Duodenal mucosa (tissue), 2 donors: ENCODE measurements at regions not wholly inside any gene's neighbourhood (a gene's known extent, or its start where the extent isn't known, plus 50 kb on each side); places are given as distances from the start of the nearest gene placed in this dataset.
"Not testable (repeated sequence)": the region's sequence is repeated elsewhere in the genome, so short reads cannot be mapped to it uniquely, and the experiment has no call there.

Source experiments
- H3K27ac ChIP-seq: one replicate; pipeline ENCODE4 v1.7.0; 2013; ENCODE audit warnings: low read depth, low read length
- H3K27me3 ChIP-seq, 2 donors: one replicate each; pipeline ENCODE4 v1.7.0; 2013; ENCODE audit warnings: low read length in 2 of 2, control low read depth in 1 of 2; ENCODE audit not compliant: insufficient read depth in 2 of 2, control insufficient read depth in 1 of 2
- H3K36me3 ChIP-seq, 2 donors: one replicate each; pipeline ENCODE4 v1.7.0; 2013; ENCODE audit warnings: low read length in 2 of 2, control low read depth in 1 of 2; ENCODE audit not compliant: insufficient read depth in 2 of 2, control insufficient read depth in 1 of 2
- H3K4me1 ChIP-seq, 2 donors: one replicate each; pipeline ENCODE4 v1.7.0; 2013; ENCODE audit warnings: low read length in 2 of 2, control low read depth in 1 of 2; ENCODE audit not compliant: insufficient read depth in 2 of 2, control insufficient read depth in 1 of 2
- H3K4me3 ChIP-seq, 2 donors: one replicate each; pipeline ENCODE4 v1.7.0; 2013; ENCODE audit warnings: low read length in 2 of 2, low read depth in 1 of 2
- H3K9ac ChIP-seq, 2 donors: one replicate each; pipeline ENCODE4 v1.7.0; 2013; ENCODE audit warnings: low read length in 2 of 2, low read depth in 1 of 2
- H3K9me3 ChIP-seq, 2 donors: one replicate each; pipeline ENCODE4 v1.7.0; 2013; ENCODE audit warnings: low read length in 2 of 2, control low read depth in 1 of 2; ENCODE audit not compliant: control insufficient read depth in 1 of 2

DNA sequence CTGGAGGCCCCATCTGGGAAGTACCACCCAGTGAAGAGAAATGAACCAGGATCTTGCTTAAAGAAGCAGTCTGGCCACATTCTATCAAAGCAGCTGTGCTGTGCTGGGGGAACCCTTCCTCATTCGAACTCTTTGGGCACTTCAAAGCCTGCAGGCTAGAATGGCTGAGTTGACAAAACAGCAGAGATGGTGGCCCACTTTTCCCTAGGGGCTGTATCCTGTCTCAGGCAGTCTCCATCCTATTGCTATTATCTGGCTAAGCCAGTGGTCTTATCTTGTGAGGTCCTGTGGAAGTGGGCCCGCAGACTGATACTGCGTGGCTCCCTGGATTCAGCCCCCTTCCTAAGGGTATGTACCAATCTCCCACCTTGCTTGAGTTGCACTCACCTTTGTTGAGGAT lies 114.3 kb downstream of the VSIG4 start:
- Histone ChIP-seq H3K27me3 (no peaks in the 10 kb centered on the region), H3K9ac (no peak overlapping the region), H3K4me1 (no peaks in the 10 kb centered on the region), H3K9me3 (no peaks in the 10 kb centered on the region), H3K36me3 (no peaks in the 10 kb centered on the region), H3K27ac (no peak overlapping the region), H3K4me3 (no peak overlapping the region)

DNA sequence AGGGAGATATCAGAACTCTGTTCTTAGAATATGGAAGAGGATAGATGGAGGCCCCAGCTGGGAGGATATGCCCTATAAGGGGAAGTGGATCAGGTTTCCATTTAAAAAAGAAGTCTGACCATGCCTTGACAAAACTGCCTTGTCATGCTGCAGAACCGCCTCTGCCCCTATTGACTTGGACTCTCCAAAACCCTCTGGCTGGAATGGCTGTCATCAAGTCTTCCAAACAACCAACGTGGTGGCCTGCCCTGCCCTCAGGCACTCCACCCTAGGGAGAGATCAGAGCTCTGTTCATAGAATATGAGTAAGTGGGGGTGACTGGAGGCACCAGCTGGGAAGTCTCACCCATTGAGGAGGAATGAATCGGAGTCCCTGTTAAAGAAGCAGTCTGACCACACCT lies 114.9 kb downstream of the VSIG4 start:
- no peaks in the 10 kb centered on the region for H3K4me1 ChIP-seq
- no peaks in the 10 kb centered on the region for H3K9me3 ChIP-seq
- no peak overlapping the region for H3K27ac ChIP-seq

GRCh38 chrX:65921363-65921762 lies 118.5 kb downstream of the VSIG4 start:
- H3K4me1 ChIP-seq = no peaks in the 10 kb centered on the region
- H3K27me3 ChIP-seq = no peaks in the 10 kb centered on the region
- H3K9me3 ChIP-seq = no peaks in the 10 kb centered on the region
- H3K9ac ChIP-seq = no peak overlapping the region
- H3K27ac ChIP-seq = no peak overlapping the region
- H3K4me3 ChIP-seq = no peak overlapping the region
- no peaks in the 10 kb centered on the region for H3K36me3 ChIP-seq

More for the DNA sequence above, 114.9 kb downstream of the VSIG4 start:
- Histone ChIP-seq H3K36me3 (no peaks in the 10 kb centered on the region), H3K9ac (no peak overlapping the region), H3K4me3 (no peak overlapping the region), H3K27me3 (no peaks in the 10 kb centered on the region)

- Histone ChIP-seq H3K27me3 (no peaks in the 10 kb centered on the region), H3K9me3 (no peaks in the 10 kb centered on the region), H3K27ac (no peak overlapping the region), H3K9ac (no peak overlapping the region), H3K36me3 (no peaks in the 10 kb centered on the region), H3K4me3 (no peak overlapping the region), H3K4me1 (no peaks in the 10 kb centered on the region)
Measured at GRCh38 chrX:65920620-65921019, 119.3 kb downstream of the VSIG4 start.

DNA sequence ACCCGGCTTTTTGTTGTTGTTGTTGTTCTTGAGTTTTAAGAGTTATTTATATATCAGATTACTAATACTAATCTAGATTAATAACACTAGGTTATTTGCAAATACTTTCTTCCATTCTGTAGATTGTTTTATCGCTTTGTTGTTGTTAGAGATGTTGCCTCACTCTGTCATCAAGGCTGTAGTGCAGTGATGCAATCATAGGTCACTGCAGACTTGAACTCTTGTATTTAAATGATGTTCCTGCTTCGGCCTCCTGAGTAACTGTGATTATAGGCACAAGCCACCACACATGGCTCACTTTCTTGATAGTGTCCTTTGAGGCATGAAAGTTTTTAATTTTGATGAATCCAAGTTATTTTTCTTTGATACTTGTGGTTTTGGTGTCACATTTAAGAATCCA lies 129.0 kb downstream of the VSIG4 start:
- H3K4me3 ChIP-seq = no peak overlapping the region
- no peaks in the 10 kb centered on the region for H3K4me1 ChIP-seq
- no peaks in the 10 kb centered on the region for H3K27me3 ChIP-seq
- H3K9ac ChIP-seq = no peak overlapping the region
- no peak overlapping the region for H3K27ac ChIP-seq
- no peaks in the 10 kb centered on the region for H3K9me3 ChIP-seq
- H3K36me3 ChIP-seq = no peaks in the 10 kb centered on the region

GRCh38 chrX:65903750-65904149 lies 136.1 kb downstream of the VSIG4 start:
- no peak overlapping the region for H3K27ac ChIP-seq
- no peaks in the 10 kb centered on the region for H3K27me3 ChIP-seq
- H3K9me3 ChIP-seq = no peaks in the 10 kb centered on the region
- H3K9ac ChIP-seq = no peak overlapping the region
- H3K36me3 ChIP-seq = no peaks in the 10 kb centered on the region
- H3K4me1 ChIP-seq = no peaks in the 10 kb centered on the region
- H3K4me3 ChIP-seq = no peak overlapping the region

DNA sequence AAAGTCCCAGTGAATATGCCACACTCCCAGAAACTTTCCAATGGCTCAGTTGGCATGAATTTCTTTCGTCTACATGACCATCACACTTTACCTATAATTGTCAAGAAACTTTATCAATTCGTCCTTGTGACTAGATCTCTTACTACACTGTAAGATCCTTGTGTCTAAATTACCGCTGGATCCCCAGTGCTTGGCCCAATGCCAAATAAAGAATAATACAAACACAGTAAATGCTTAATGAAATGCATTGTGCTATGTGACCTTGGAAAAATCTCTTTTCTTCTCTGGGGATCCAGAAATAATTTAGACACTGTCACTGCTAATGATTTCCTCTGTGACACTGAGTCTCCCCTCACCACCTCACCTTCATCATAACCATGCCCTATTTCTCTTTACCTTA lies 137.9 kb downstream of the VSIG4 start:
- H3K36me3 ChIP-seq = no peaks in the 10 kb centered on the region
- no peak overlapping the region for H3K27ac ChIP-seq
- H3K4me3 ChIP-seq = no peak overlapping the region
- no peaks in the 10 kb centered on the region for H3K9me3 ChIP-seq
- H3K4me1 ChIP-seq = no peaks in the 10 kb centered on the region
- no peak overlapping the region for H3K9ac ChIP-seq
- no peaks in the 10 kb centered on the region for H3K27me3 ChIP-seq

DNA sequence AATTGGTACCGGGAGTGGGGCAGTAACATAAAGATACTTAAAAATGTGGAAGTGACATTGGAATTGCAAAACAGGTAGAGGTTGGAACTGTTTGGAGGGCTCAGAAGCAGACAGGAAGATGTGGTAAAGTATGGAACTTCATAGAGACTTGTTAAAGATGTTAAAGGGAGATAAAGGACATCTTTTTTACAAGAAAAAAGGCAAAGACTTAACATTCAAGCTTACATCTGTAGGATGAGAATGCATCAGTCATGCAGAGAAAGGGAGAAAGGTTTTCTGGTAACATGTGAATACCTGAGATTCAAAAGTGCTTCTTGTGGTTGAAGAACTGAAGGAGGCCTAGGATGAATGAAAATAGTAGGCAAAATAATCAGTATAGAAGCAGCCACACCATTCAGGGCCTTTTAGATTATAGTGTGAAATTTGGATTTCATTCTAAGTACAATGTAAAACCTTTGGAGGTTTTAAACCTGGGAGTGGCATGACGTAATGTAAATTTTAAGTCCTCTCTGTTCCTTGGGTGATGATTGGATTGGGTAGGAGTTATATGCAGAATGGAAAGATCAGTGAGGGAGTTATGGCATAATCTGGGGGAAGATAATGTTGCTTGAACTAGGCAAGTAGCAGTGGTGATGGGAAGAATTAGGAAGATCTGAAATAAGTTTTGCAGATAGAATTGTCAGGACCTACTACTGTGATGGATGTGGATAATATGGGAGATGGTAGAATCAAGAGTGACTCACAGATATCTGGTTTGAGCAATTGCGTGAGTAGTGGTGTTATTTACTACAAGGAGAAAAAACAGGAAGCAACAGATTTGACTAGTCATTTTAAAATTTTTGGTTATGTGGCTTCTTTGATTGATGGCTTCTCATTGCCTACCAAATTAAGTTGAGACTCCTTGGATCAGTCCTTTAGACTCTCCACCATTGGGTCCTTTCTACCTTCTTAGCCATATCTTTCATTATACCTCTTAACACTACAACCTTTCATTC lies 138.7 kb downstream of the VSIG4 start:
- Histone ChIP-seq H3K27ac (no peak overlapping the region), H3K27me3 (no peaks in the 10 kb centered on the region), H3K4me1 (no peaks in the 10 kb centered on the region), H3K9ac (no peak overlapping the region), H3K36me3 (no peaks in the 10 kb centered on the region), H3K4me3 (no peak overlapping the region), H3K9me3 (no peaks in the 10 kb centered on the region)

GRCh38 chrX:65894133-65894532 lies 145.7 kb downstream of the VSIG4 start:
- H3K9ac ChIP-seq = no peak overlapping the region
- no peaks in the 10 kb centered on the region for H3K4me1 ChIP-seq
- no peaks in the 10 kb centered on the region for H3K9me3 ChIP-seq
- no peak overlapping the region for H3K4me3 ChIP-seq
- no peak overlapping the region for H3K27ac ChIP-seq
- H3K27me3 ChIP-seq = no peaks in the 10 kb centered on the region
- no peaks in the 10 kb centered on the region for H3K36me3 ChIP-seq

DNA sequence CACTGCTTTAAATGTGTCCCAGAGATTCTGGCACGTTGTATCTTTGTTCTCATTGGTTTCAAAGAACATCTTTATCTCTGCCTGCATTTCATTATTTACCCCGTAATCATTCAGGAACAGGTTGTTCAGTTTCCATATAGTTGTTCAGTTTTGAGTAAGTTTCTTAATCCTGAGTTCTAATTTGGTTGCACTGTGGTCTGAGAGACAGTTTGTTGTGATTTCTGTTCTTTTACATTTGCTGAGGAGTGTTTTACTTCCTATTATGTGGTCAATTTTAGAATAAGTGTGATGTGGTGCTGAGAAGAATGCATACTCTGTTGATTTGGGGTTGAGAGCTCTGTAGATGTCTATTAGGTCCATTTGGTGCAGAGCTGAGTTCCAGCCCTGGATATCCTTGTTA lies 148.1 kb downstream of the VSIG4 start:
- not testable (repeated sequence) for H3K4me1 ChIP-seq, H3K4me3 ChIP-seq, H3K9ac ChIP-seq, H3K36me3 ChIP-seq, H3K9me3 ChIP-seq, H3K27me3 ChIP-seq, H3K27ac ChIP-seq
